ENCODE measurements at regions not wholly inside any gene's neighbourhood (a gene's known extent, or its start where the extent isn't known, plus 50 kb on each side); places are given as distances from the start of the nearest gene placed in this dataset.

DNA sequence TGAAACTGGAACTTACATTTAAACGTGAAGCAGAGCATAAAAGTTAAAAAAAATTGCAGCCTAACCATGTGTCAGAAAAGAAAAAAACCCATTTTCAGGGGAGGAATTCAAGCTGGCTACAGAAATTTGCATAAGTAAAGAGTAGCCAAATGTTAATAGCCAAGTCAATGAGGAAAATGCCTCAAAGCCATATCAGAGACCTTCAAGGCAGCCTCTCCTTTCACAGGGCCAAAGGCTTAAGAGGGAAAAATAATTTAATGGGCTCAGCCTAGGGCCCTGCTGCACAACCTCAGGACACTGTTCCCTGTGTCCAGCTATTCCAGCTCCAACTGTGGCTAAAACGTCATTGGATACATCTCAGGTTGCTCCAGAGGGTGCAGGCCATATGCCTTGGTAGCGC is 749.5 kb downstream of the FLRT2 start:
- ChIA-PET CTCF (no interaction called here), POLR2A (ENCODE audit: unreplicated experiment) (no interaction called here)
- no peak overlapping the region for H3K4ac ChIP-seq (ENCODE audit: low read depth, low read length)
- no peaks in the 10 kb centered on the region for H3K36me3 ChIP-seq (ENCODE audit: control insufficient read depth, insufficient read depth, low read length)
- H3K9ac ChIP-seq (ENCODE audit: low read depth, low read length), result no peak overlapping the region
- no peaks in the 10 kb centered on the region for H3K27me3 ChIP-seq (ENCODE audit: control insufficient read depth, insufficient read depth, low read length)
- no TSS peak for BruUV-seq (replicated peaks)
- no peak overlapping the region for H2AK9ac ChIP-seq (replicated peaks; ENCODE audit: low read depth, low read length, poor library complexity)
- H3K9me1 ChIP-seq (ENCODE audit: insufficient read depth, low read length), result no peaks in the 10 kb centered on the region
- H4K20me1 ChIP-seq (ENCODE audit: insufficient read depth, low read length), result no peaks in the 10 kb centered on the region
- in situ Hi-C loops (cut with MboI; ENCODE audit: low sequenced_read_pairs) (no loop called here), intact Hi-C loops (cut with micrococcal nuclease) (no loop called here), dilution Hi-C loops (cut with HindIII; ENCODE audit: low sequenced_read_pairs, unreplicated experiment) (no loop called here)
- WGBS, 2 experiments (ENCODE audit: extremely low coverage in 2 of 2, insufficient read length in 1 of 2), result no CpG with 5 or more reads among the region's 3 CpGs
- H3K4me3 ChIP-seq (ENCODE audit: insufficient read depth, low read depth, low read length), result no peak overlapping the region
- no peak overlapping the region for H2AFZ ChIP-seq (replicated peaks; ENCODE audit: low read length, poor library complexity)
- H4K5ac ChIP-seq (ENCODE audit: low read depth, low read length), result no peak overlapping the region
- no peak overlapping the region for H2BK5ac ChIP-seq (ENCODE audit: low read depth, low read length, poor library complexity, severe bottlenecking)
- H2BK15ac ChIP-seq (ENCODE audit: low read depth, low read length), result no peak overlapping the region
- no peak overlapping the region for H3K23ac ChIP-seq (ENCODE audit: low read depth, low read length)
- H4K91ac ChIP-seq (ENCODE audit: insufficient read depth, low read depth, low read length), result 0 out of 2 replicates have a peak overlapping the region, but pooled peaks have one; percentile 32
- no peak overlapping the region for H3K27ac ChIP-seq (ENCODE audit: insufficient read depth, low read length)
- H3K56ac ChIP-seq (ENCODE audit: extremely low read depth, insufficient read depth, low read length), result no peak overlapping the region
- H3K18ac ChIP-seq (ENCODE audit: low read depth, low read length), result no peak overlapping the region
- no peak overlapping the region for H3K14ac ChIP-seq (replicated peaks; ENCODE audit: low read depth, low read length)
- no peak overlapping the region for H2AK5ac ChIP-seq (ENCODE audit: low read depth, low read length)
- H4K8ac ChIP-seq (ENCODE audit: low read depth in 2 of 2, low read length in 2 of 2), result no peak overlapping the region
- H3K9me3 ChIP-seq (ENCODE audit: control insufficient read depth, insufficient read depth, low read length), result no peaks in the 10 kb centered on the region
- ATAC-seq (ENCODE audit: low read depth) (no peak), DNase-seq (no peak)
- H3K4me2 ChIP-seq (ENCODE audit: low read depth, low read length), result no peak overlapping the region
- peak overlapping the region; percentile 29; the same call in 1 of the 2 replicates for H2BK20ac ChIP-seq (ENCODE audit: low read depth, low read length)
- no peak for TF ChIP-seq SMC3 (IDR thresholded peaks at IDR 0.05; ENCODE audit: low read depth, low read length)
- no peak for TF ChIP-seq MAFK (IDR thresholded peaks at IDR 0.05; ENCODE audit: low read depth, low read length)
- TF ChIP-seq CHD1 (IDR thresholded peaks at IDR 0.05; ENCODE audit: low read depth, low read length), result no peak
- no peak for TF ChIP-seq RCOR1 (IDR thresholded peaks at IDR 0.05; ENCODE audit: insufficient replicate concordance, low read length)
- no peak for TF ChIP-seq RAD21 (IDR thresholded peaks at IDR 0.05; ENCODE audit: low read length)
- TF ChIP-seq, protein P1, sequence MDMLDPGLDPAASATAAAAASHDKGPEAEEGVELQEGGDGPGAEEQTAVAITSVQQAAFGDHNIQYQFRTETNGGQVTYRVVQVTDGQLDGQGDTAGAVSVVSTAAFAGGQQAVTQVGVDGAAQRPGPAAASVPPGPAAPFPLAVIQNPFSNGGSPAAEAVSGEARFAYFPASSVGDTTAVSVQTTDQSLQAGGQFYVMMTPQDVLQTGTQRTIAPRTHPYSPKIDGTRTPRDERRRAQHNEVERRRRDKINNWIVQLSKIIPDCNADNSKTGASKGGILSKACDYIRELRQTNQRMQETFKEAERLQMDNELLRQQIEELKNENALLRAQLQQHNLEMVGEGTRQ (IDR thresholded peaks at IDR 0.05; ENCODE audit: low read depth, low read length), result no peak
- TF ChIP-seq CEBPB (IDR thresholded peaks at IDR 0.05; ENCODE audit: low read depth, low read length), result no peak
- no peak for TF ChIP-seq NFE2L2 (IDR thresholded peaks at IDR 0.05; ENCODE audit: low read depth, low read length)
- TF ChIP-seq, protein P2, sequence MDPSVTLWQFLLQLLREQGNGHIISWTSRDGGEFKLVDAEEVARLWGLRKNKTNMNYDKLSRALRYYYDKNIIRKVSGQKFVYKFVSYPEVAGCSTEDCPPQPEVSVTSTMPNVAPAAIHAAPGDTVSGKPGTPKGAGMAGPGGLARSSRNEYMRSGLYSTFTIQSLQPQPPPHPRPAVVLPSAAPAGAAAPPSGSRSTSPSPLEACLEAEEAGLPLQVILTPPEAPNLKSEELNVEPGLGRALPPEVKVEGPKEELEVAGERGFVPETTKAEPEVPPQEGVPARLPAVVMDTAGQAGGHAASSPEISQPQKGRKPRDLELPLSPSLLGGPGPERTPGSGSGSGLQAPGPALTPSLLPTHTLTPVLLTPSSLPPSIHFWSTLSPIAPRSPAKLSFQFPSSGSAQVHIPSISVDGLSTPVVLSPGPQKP (IDR thresholded peaks at IDR 0.05; ENCODE audit: borderline replicate concordance, low read depth, low read length), result no peak
- no peak for TF ChIP-seq RFX5 (IDR thresholded peaks at IDR 0.05; ENCODE audit: low read depth, low read length)
- no peak for TF ChIP-seq FOS (IDR thresholded peaks at IDR 0.05; ENCODE audit: low read depth, low read length)
- no peak for TF ChIP-seq MXI1 (IDR thresholded peaks at IDR 0.05; ENCODE audit: borderline replicate concordance, low read depth, low read length)
- H3K4me1 ChIP-seq (ENCODE audit: control insufficient read depth, insufficient read depth, low read length), result no peaks in the 10 kb centered on the region
- H3K79me1 ChIP-seq (ENCODE audit: low read depth in 1 of 2, low read length in 2 of 2), result no peaks in the 10 kb centered on the region
- H2BK120ac ChIP-seq (ENCODE audit: low read depth, low read length), result no peak overlapping the region

Measured in IMR-90 (cell line).